CD14-positive monocyte (primary cell): ENCODE measurements at regions not wholly inside any gene's neighbourhood (a gene's known extent, or its start where the extent isn't known, plus 50 kb on each side); places are given as distances from the start of the nearest gene placed in this dataset.
"Not testable (repeated sequence)": the region's sequence is repeated elsewhere in the genome, so short reads cannot be mapped to it uniquely, and the experiment has no call there.

Experiments used
- DNase-seq, 3 donors: peaks; one replicate each; pipeline ENCODE4 v3.0.0-alpha.2; 2011 to 2022
- H2AFZ ChIP-seq: 2 replicates; pipeline ENCODE4 v1.6.0; 2012; ENCODE audit warnings: mild to moderate bottlenecking, low read depth, low read length, inconsistent platforms; ENCODE audit not compliant: insufficient read depth, poor library complexity, severe bottlenecking
- H3K27ac ChIP-seq, 2 donors: 1 replicate in 1 of 2; 2 replicates in 1 of 2; pipeline ENCODE4 v1.5.1; 2012 to 2013; ENCODE audit warnings: low read length in 2 of 2, control low read depth in 1 of 2, inconsistent platforms in 1 of 2, low read depth in 1 of 2, mild to moderate bottlenecking in 1 of 2
- H3K27me3 ChIP-seq, 2 donors: one replicate each; pipeline versions ENCODE4 v1.6.0 to v1.6.1; 2011 to 2013; ENCODE audit warnings: low read length in 2 of 2; ENCODE audit not compliant: control insufficient read depth in 2 of 2, insufficient read depth in 2 of 2
- H3K36me3 ChIP-seq, 2 donors: replicated peaks in 1 of 2; 1 replicate in 1 of 2; 2 replicates in 1 of 2; pipeline versions ENCODE4 v1.5.1 to v1.6.1; 2012 to 2013; ENCODE audit warnings: low read length in 2 of 2, control low read depth in 1 of 2, inconsistent platforms in 1 of 2, mild to moderate bottlenecking in 1 of 2; ENCODE audit not compliant: insufficient read depth in 2 of 2, control insufficient read depth in 1 of 2
- H3K4me1 ChIP-seq, 2 donors: 1 replicate in 1 of 2; 2 replicates in 1 of 2; pipeline versions ENCODE4 v1.5.1 to v1.6.1; 2012 to 2013; ENCODE audit warnings: low read length in 2 of 2, control low read depth in 1 of 2, inconsistent platforms in 1 of 2, mild to moderate bottlenecking in 1 of 2, moderate library complexity in 1 of 2; ENCODE audit not compliant: insufficient read depth in 2 of 2, control insufficient read depth in 1 of 2
- H3K4me2 ChIP-seq: replicated peaks from 2 replicates; pipeline ENCODE3; 2012; ENCODE audit warnings: low read length, moderate library complexity, mild to moderate bottlenecking; ENCODE audit not compliant: poor library complexity, severe bottlenecking; ENCODE audit errors: extremely low read depth
- H3K4me3 ChIP-seq, 3 experiments: fragments of 200-600 bp in 1 of 3; sonication (generic) in 1 of 3; replicated peaks in 1 of 3; 1 replicate in 2 of 3; 2 replicates in 1 of 3; pipeline ENCODE4 v1.5.1; 2011 to 2013; ENCODE audit warnings: low read length in 3 of 3, mild to moderate bottlenecking in 3 of 3, control low read depth in 2 of 3, low read depth in 2 of 3, inconsistent platforms in 1 of 3, moderate library complexity in 1 of 3
- H3K79me2 ChIP-seq: 2 replicates; pipeline ENCODE4 v1.6.0; 2012; ENCODE audit warnings: mild to moderate bottlenecking, control low read depth, inconsistent platforms, low read length, moderate library complexity; ENCODE audit not compliant: insufficient read depth
- H3K9ac ChIP-seq: 2 replicates; pipeline ENCODE4 v1.6.0; 2017; ENCODE audit warnings: low read length, mild to moderate bottlenecking; ENCODE audit not compliant: insufficient read depth, poor library complexity, severe bottlenecking
- H3K9me3 ChIP-seq, 2 donors: replicated peaks in 1 of 2; 1 replicate in 1 of 2; 2 replicates in 1 of 2; pipeline versions ENCODE4 v1.5.1 to v1.6.1; 2012 to 2013; ENCODE audit warnings: low read length in 2 of 2, control low read depth in 1 of 2; ENCODE audit not compliant: control insufficient read depth in 1 of 2, insufficient read depth in 1 of 2
- H4K20me1 ChIP-seq: 2 replicates; pipeline ENCODE4 v1.6.0; 2012; ENCODE audit warnings: mild to moderate bottlenecking, low read length, control low read depth, moderate library complexity; ENCODE audit not compliant: insufficient read depth
- H3K27ac Mint-ChIP-seq, 7 donors: one replicate each; pipeline ENCODE4 v1.8.0; 2020; ENCODE audit warnings: mild to moderate bottlenecking in 7 of 7, mixed read lengths in 7 of 7, moderate library complexity in 6 of 7, inconsistent platforms in 2 of 7
- H3K27me3 Mint-ChIP-seq, 3 donors: one replicate each; pipeline ENCODE4 v1.8.0; 2021 to 2022; ENCODE audit warnings: low read depth in 3 of 3, mild to moderate bottlenecking in 3 of 3, mixed read lengths in 3 of 3, moderate library complexity in 3 of 3, inconsistent platforms in 1 of 3
- H3K36me3 Mint-ChIP-seq, 2 donors: one replicate each; pipeline ENCODE4 v1.8.0; 2020; ENCODE audit warnings: mixed read lengths in 2 of 2, inconsistent platforms in 1 of 2, mild to moderate bottlenecking in 1 of 2
- H3K4me1 Mint-ChIP-seq: one replicate; pipeline ENCODE4 v1.8.0; 2020; ENCODE audit warnings: mild to moderate bottlenecking, mixed read lengths
- H3K4me3 Mint-ChIP-seq, 2 donors: one replicate each; pipeline ENCODE4 v1.8.0; 2020; ENCODE audit warnings: mild to moderate bottlenecking in 2 of 2, mixed read lengths in 2 of 2, moderate library complexity in 1 of 2
- H3K9me3 Mint-ChIP-seq, 7 donors: one replicate each; pipeline ENCODE4 v1.8.0; 2020 to 2022; ENCODE audit warnings: mixed read lengths in 7 of 7, mild to moderate bottlenecking in 6 of 7, moderate library complexity in 6 of 7, inconsistent platforms in 2 of 7
- CTCF ChIP-seq: fragments of 200-600 bp; IDR thresholded peaks from one replicate; pipeline ENCODE4 v1.8.0; 2022; ENCODE audit warnings: antibody characterized with exemption, mild to moderate bottlenecking
- WGBS: methylation state at CpG from one replicate; pipeline ENCODE4 v1.1.5; 2013; ENCODE audit warnings: missing lambda C conversion rate; ENCODE audit not compliant: insufficient coverage; 5-methylcytosine and 5-hydroxymethylcytosine counted together
- intact Hi-C, 2 donors: fragments of 100-400 bp; cut with micrococcal nuclease; formaldehyde crosslinking; loops; one replicate each; pipeline versions ENCODE4 v1.15.0 to v1.15.1; 2023

DNA sequence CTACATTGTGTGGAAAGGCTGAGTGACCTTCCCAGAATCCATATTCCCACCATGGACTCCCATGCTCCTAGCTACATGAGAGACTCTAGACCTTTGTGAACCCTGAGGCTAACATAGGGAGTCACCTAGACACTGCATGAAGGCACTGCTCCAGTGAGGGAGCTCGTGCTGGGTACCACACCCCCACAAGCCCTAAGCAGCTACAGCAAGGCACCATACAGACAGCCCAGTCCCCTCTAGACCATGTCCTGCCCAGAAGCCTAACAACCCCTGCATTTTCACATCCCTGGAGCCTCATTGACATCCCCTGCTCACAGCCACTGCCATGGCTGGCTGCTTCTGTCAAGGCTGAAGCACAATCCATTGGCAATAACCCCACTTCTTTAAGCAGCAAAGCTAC is 176.5 kb upstream of the CTNND2 start:
- H3K27ac ChIP-seq, result no peak overlapping the region
- Mint-ChIP-seq H3K9me3 (peaks cover 4 to 19% (median 10%) of the 10 kb centered on the region in 7 donors), H3K27me3 (no peaks in the 10 kb centered on the region), H3K4me3 (no peak overlapping the region), H3K27ac (no peak overlapping the region), H3K36me3 (no peaks in the 10 kb centered on the region), H3K4me1 (no peaks in the 10 kb centered on the region)
- no peak overlapping the region for H3K4me2 ChIP-seq
- H3K4me1 ChIP-seq, result no peaks in the 10 kb centered on the region
- no peaks in the 10 kb centered on the region for H4K20me1 ChIP-seq
- H3K36me3 ChIP-seq, result no peaks in the 10 kb centered on the region
- 56% methylated on average over 1 of the region's 1 CpG for WGBS
- no peak for DNase-seq
- TF ChIP-seq CTCF, result no peak
- peaks cover 12 to 20% of the 10 kb centered on the region in 2 donors for H3K9me3 ChIP-seq
- no peaks in the 10 kb centered on the region for H3K27me3 ChIP-seq
- H3K9ac ChIP-seq, result no peak overlapping the region
- intact Hi-C loops, result no loop called here
- H3K79me2 ChIP-seq, result no peaks in the 10 kb centered on the region
- H2AFZ ChIP-seq, result no peak overlapping the region
- no peak overlapping the region for H3K4me3 ChIP-seq

DNA sequence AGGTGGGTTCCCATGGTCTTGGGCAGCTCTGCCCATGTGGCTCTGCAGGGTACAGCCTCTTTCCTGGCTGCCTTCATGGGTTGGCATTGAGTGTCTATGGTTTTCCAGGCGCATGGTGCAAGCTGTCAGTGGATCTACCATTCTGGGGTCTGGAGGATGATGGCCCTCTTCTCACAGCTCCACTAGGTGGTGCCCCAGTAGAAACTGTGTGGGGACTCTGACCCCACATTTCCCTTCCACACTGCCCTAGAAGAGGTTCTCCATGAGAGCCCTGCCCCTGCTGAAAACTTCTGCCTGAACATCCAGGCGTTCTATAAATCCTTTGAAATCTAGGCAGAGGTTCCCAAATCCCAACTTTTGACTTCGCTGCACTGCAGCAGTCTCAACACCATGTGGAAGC is 174.0 kb upstream of the CTNND2 start:
- H3K36me3 ChIP-seq, H3K27me3 ChIP-seq, H3K4me1 Mint-ChIP-seq, H3K4me1 ChIP-seq, H3K4me2 ChIP-seq, H4K20me1 ChIP-seq, intact Hi-C loops, H3K4me3 ChIP-seq, H2AFZ ChIP-seq, H3K79me2 ChIP-seq, H3K4me3 Mint-ChIP-seq, H3K9ac ChIP-seq, H3K36me3 Mint-ChIP-seq, H3K27me3 Mint-ChIP-seq, H3K27ac Mint-ChIP-seq, H3K27ac ChIP-seq, DNase-seq: not testable (repeated sequence)
- H3K9me3 Mint-ChIP-seq, result peaks cover 4 to 28% (median 10%) of the 10 kb centered on the region in 7 donors
- H3K9me3 ChIP-seq, result peaks cover 18 to 20% of the 10 kb centered on the region in 2 donors
- 78% methylated on average over 3 of the region's 3 CpGs for WGBS
